Kidney (tissue), 13 donors: ENCODE measurements at regions not wholly inside any gene's neighbourhood (a gene's known extent, or its start where the extent isn't known, plus 50 kb on each side); places are given as distances from the start of the nearest gene placed in this dataset.

Experiments
- DNase-seq, 5 donors: peaks; one replicate each; pipeline ENCODE4 v3.0.0-alpha.2; 2013 to 2020
- FAIRE-seq: peaks from 2 replicates; lab custom pipeline; 2012; peaks lifted over from hg19 to GRCh38; lab: Jason Lieb, UNC
- H3K27ac ChIP-seq, 2 donors: one replicate each; pipeline ENCODE4 v1.7.0; 2013; ENCODE audit warnings: low read depth in 2 of 2, low read length in 2 of 2, inconsistent platforms in 1 of 2
- H3K27me3 ChIP-seq: one replicate; pipeline ENCODE4 v1.7.1; 2013; ENCODE audit warnings: low read length, inconsistent platforms; ENCODE audit not compliant: control insufficient read depth, insufficient read depth
- H3K36me3 ChIP-seq, 3 donors: one replicate each; pipeline versions ENCODE4 v1.7.0 to v1.7.1; 2013; ENCODE audit warnings: low read length in 3 of 3, control low read depth in 1 of 3, inconsistent platforms in 1 of 3; ENCODE audit not compliant: insufficient read depth in 3 of 3, control insufficient read depth in 2 of 3
- H3K4me1 ChIP-seq, 3 donors: one replicate each; pipeline versions ENCODE4 v1.7.0 to v1.7.1; 2013; ENCODE audit warnings: low read length in 3 of 3, inconsistent platforms in 1 of 3, low read depth in 1 of 3; ENCODE audit not compliant: control insufficient read depth in 2 of 3, insufficient read depth in 2 of 3
- H3K4me3 ChIP-seq, 3 donors: one replicate each; pipeline versions ENCODE4 v1.7.0 to v1.8.1; 2013; ENCODE audit warnings: low read length in 3 of 3, control low read depth in 1 of 3, inconsistent platforms in 1 of 3
- H3K9ac ChIP-seq, 3 donors: one replicate each; pipeline versions ENCODE4 v1.7.0 to v1.7.1; 2013; ENCODE audit warnings: low read length in 3 of 3, control low read depth in 1 of 3, inconsistent platforms in 1 of 3
- H3K9me3 ChIP-seq, 3 donors: one replicate each; pipeline versions ENCODE4 v1.7.0 to v1.7.1; 2013; ENCODE audit warnings: low read length in 3 of 3, control low read depth in 1 of 3, inconsistent platforms in 1 of 3; ENCODE audit not compliant: control insufficient read depth in 2 of 3, insufficient read depth in 1 of 3
- intact Hi-C: fragments of 100-400 bp; cut with DNase I; formaldehyde crosslinking; loops from one replicate; pipeline ENCODE4 v1.11.1; 2022
- TF ChIP-seq, protein P1 (sequence below): IDR thresholded peaks from 3 replicates; pipeline ENCODE4 v1.5.1; 2012; ENCODE audit warnings: mild to moderate bottlenecking, moderate library complexity, borderline replicate concordance; ENCODE audit not compliant: insufficient read depth; ENCODE audit errors: extremely low read depth
- donor health status: control.
- donor health status: control.
- donor health status: control.
- donor health status: control.
- donor health status: control.
- donor health status: DM: yes; HTN: yes; CAD: no.
- donor health status: Normal renal cell carcinoma (clear cell type).

DNA sequence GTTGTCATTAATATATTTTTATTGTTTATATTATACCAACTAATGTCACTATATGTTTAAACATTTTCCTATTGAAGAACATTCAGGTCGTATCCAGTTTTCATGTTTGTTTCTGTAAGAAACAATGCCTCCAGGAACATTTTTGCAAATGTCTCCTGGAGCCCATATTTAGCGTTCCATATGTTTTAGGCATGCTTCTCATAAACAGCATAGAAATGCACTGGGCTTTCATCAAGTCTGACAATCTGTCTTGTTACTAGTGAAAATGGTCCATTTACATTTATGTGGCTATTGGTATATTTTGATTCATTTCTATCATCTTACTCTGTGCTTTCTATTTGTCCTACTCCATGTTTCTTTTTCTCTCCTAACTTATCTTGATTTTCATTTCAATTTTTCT lies 431.7 kb downstream of the TFAP2A start:
- Histone ChIP-seq H3K9ac (no peak overlapping the region), H3K27me3 (no peaks in the 10 kb centered on the region), H3K36me3 (no peaks in the 10 kb centered on the region), H3K4me1 (peaks cover 0 to 12% (median 0%) of the 10 kb centered on the region in 3 donors), H3K27ac (no peak overlapping the region), H3K4me3 (no peak overlapping the region), H3K9me3 (no peaks in the 10 kb centered on the region)
- DNase-seq (no peak), FAIRE-seq (no peak)
- TF ChIP-seq, protein P1, sequence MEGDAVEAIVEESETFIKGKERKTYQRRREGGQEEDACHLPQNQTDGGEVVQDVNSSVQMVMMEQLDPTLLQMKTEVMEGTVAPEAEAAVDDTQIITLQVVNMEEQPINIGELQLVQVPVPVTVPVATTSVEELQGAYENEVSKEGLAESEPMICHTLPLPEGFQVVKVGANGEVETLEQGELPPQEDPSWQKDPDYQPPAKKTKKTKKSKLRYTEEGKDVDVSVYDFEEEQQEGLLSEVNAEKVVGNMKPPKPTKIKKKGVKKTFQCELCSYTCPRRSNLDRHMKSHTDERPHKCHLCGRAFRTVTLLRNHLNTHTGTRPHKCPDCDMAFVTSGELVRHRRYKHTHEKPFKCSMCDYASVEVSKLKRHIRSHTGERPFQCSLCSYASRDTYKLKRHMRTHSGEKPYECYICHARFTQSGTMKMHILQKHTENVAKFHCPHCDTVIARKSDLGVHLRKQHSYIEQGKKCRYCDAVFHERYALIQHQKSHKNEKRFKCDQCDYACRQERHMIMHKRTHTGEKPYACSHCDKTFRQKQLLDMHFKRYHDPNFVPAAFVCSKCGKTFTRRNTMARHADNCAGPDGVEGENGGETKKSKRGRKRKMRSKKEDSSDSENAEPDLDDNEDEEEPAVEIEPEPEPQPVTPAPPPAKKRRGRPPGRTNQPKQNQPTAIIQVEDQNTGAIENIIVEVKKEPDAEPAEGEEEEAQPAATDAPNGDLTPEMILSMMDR = no peak
- intact Hi-C loops = no loop called here

DNA sequence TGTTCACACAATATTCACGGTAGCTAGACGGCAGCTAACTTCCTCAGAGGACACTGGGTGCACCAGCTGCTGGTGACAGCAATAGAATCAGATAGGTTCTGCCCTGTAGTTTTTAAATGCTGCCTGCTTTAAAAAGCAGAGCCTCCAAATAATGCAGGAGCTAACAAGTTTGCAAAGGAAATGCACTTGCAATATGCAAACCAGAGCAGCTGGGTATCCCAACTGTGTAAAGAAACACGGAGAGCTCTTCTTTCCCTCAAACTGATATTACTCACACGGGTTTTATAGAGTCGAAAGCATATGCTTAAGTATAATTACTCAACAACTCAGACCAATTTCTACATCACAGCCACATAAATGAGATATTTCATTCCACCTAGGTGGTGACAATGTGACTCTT lies 432.7 kb downstream of the TFAP2A start:
- H3K27ac ChIP-seq = no peak overlapping the region
- DNase-seq (no peak), FAIRE-seq (no peak)
- intact Hi-C loops = no loop called here
- no peak overlapping the region for H3K9ac ChIP-seq
- peaks cover 2 to 19% (median 3%) of the 10 kb centered on the region in 3 donors for H3K4me1 ChIP-seq
- H3K9me3 ChIP-seq = no peaks in the 10 kb centered on the region
- H3K4me3 ChIP-seq = no peak overlapping the region
- no peaks in the 10 kb centered on the region for H3K36me3 ChIP-seq
- TF ChIP-seq, protein P1 = no peak
- H3K27me3 ChIP-seq = no peaks in the 10 kb centered on the region

DNA sequence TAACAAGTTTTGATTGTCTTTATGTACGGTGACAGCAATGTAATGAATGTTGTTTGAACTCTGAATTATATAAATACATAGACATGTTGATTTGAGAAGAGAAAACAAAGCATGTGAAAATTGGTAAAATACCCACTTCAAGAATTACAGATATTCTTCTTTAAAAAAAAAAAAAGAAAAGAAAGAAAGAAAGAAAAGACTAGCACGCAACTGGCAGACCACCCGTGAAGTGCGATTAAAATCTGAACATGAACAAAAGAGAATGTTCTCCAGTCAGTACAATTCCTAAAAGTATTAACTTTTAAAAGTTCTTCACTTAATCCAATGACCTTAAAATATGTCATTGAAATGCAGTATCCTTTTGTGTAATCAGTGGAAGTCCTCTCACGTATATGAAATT lies 434.9 kb downstream of the TFAP2A start:
- no peak for FAIRE-seq
- TF ChIP-seq, protein P1 = no peak
- intact Hi-C loops = no loop called here

DNA sequence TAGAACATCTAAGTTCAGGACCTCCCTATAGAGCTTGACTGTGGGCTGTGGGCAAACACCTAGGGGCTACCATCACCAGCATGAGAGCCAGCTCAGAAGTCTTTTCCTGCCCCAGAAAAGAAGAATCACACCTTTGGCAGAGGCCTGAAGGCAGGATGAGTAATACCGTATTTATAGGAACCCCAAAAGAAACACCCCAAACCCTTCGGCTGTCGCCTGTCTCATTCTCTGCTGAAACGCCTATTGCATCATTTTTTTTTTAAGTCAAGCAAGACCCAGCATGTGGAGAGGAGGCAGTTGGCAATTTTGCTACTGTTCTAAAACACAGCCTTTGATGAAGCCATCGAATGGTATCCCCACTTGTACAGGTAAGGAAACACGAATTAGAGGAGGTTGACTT lies 436.4 kb downstream of the TFAP2A start:
- Histone ChIP-seq H3K9ac (no peak overlapping the region), H3K27ac (no peak overlapping the region), H3K27me3 (no peaks in the 10 kb centered on the region), H3K9me3 (no peaks in the 10 kb centered on the region), H3K4me3 (no peak overlapping the region), H3K36me3 (no peaks in the 10 kb centered on the region), H3K4me1 (peaks cover 3 to 26% (median 4%) of the 10 kb centered on the region in 3 donors)
- intact Hi-C loops = no loop called here
- no peak for FAIRE-seq
- TF ChIP-seq, protein P1 = no peak
- no peak for DNase-seq

More for the DNA sequence above, 434.9 kb downstream of the TFAP2A start:
- peaks cover 3 to 26% (median 4%) of the 10 kb centered on the region in 3 donors for H3K4me1 ChIP-seq
- no peak overlapping the region for H3K4me3 ChIP-seq
- H3K36me3 ChIP-seq = no peaks in the 10 kb centered on the region
- no peak for DNase-seq
- no peaks in the 10 kb centered on the region for H3K9me3 ChIP-seq
- no peaks in the 10 kb centered on the region for H3K27me3 ChIP-seq
- H3K9ac ChIP-seq = no peak overlapping the region
- H3K27ac ChIP-seq = no peak overlapping the region
